OCI-LY3 (cell line): ENCODE measurements at regions not wholly inside any gene's neighbourhood (a gene's known extent, or its start where the extent isn't known, plus 50 kb on each side); places are given as distances from the start of the nearest gene placed in this dataset.
"Not testable (repeated sequence)": the region's sequence is repeated elsewhere in the genome, so short reads cannot be mapped to it uniquely, and the experiment has no call there.

Experiments used
- H2AFZ ChIP-seq: fragments of 200-600, 300-600 bp; shearing (Covaris generic); 2 replicates; pipeline ENCODE4 v1.6.0; 2014; ENCODE audit warnings: antibody characterized with exemption, low read depth, low read length
- H3K27ac ChIP-seq: fragments of 200-600, 300-600 bp; sonication (generic); 2 replicates; pipeline ENCODE4 v1.5.1; 2014; ENCODE audit warnings: mild to moderate bottlenecking, low read length, moderate library complexity, mixed read lengths
- H3K27me3 ChIP-seq: fragments of 200-600, 300-600 bp; sonication (generic); 2 replicates; pipeline ENCODE4 v1.6.1; 2014; ENCODE audit warnings: low read depth, low read length, mixed read lengths
- H3K36me3 ChIP-seq: fragments of 200-600, 300-600 bp; sonication (generic); replicated peaks from 2 replicates; pipeline ENCODE3; 2014; ENCODE audit warnings: low read depth, low read length, mixed read lengths
- H3K4me1 ChIP-seq: fragments of 300-600, 200-600 bp; sonication (generic); 2 replicates; pipeline ENCODE4 v1.6.1; 2014; ENCODE audit warnings: low read length, mixed read lengths
- H3K4me2 ChIP-seq: fragments of 200-600, 300-600 bp; sonication (generic); 2 replicates; pipeline ENCODE4 v1.6.1; 2014; ENCODE audit warnings: low read length, mixed read lengths
- H3K4me3 ChIP-seq: fragments of 300-600, 200-600 bp; sonication (generic); 2 replicates; pipeline ENCODE4 v1.5.1; 2014; ENCODE audit warnings: antibody characterized with exemption, mild to moderate bottlenecking, low read length, moderate library complexity
- H3K79me2 ChIP-seq: fragments of 300-600, 200-600 bp; shearing (Covaris generic); 2 replicates; pipeline ENCODE4 v1.6.1; 2014; ENCODE audit warnings: mild to moderate bottlenecking, low read length, mixed read lengths
- H3K9ac ChIP-seq: fragments of 300-600, 200-600 bp; shearing (Covaris generic); 2 replicates; pipeline ENCODE4 v1.6.0; 2014; ENCODE audit warnings: mild to moderate bottlenecking, low read length, moderate library complexity
- H3K9me3 ChIP-seq: fragments of 200-600, 300-600 bp; shearing (Covaris generic); 2 replicates; pipeline ENCODE4 v1.6.1; 2014; ENCODE audit warnings: low read length, mixed read lengths; ENCODE audit not compliant: insufficient read depth
- H4K20me1 ChIP-seq: fragments of 200-600, 300-600 bp; sonication (generic); 2 replicates; pipeline ENCODE4 v1.6.1; 2016; ENCODE audit warnings: low read length, mixed read lengths; ENCODE audit not compliant: insufficient read depth
- EZH2phosphoT487 ChIP-seq: fragments of 200-600 bp; shearing (Covaris generic); IDR thresholded peaks from 2 replicates; pipeline ENCODE4 v1.6.1; 2018; ENCODE audit warnings: antibody characterized with exemption, mixed run types, low read depth
- TF ChIP-seq, protein P1 (sequence below): fragments of 200-600, 300-600 bp; sonication (generic); IDR thresholded peaks from 2 replicates; pipeline ENCODE4 v1.5.1; 2014; ENCODE audit warnings: antibody characterized with exemption, low read length, low read depth

DNA sequence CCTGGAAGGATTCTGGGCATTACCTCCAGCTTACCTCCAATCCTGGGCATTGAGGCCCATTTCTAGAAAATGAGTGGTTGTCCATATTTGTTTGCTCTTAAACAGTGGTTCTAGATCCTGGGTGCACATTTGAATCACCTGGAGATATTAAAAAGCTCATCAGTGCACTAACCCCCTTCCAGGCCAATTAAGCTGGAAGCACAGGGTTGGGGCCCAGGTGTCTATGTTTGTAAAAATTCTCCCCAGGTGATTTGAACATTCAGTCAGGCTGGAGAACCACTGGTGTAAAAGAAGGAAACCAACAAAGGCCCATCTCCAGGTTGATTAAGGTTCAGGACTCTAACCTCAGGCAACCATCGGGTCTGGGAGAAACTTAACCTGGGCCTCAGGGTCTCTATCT lies 102.6 kb upstream of the NANOS1 start:
- no peaks in the 10 kb centered on the region for H3K36me3 ChIP-seq
- TF ChIP-seq, protein P1, sequence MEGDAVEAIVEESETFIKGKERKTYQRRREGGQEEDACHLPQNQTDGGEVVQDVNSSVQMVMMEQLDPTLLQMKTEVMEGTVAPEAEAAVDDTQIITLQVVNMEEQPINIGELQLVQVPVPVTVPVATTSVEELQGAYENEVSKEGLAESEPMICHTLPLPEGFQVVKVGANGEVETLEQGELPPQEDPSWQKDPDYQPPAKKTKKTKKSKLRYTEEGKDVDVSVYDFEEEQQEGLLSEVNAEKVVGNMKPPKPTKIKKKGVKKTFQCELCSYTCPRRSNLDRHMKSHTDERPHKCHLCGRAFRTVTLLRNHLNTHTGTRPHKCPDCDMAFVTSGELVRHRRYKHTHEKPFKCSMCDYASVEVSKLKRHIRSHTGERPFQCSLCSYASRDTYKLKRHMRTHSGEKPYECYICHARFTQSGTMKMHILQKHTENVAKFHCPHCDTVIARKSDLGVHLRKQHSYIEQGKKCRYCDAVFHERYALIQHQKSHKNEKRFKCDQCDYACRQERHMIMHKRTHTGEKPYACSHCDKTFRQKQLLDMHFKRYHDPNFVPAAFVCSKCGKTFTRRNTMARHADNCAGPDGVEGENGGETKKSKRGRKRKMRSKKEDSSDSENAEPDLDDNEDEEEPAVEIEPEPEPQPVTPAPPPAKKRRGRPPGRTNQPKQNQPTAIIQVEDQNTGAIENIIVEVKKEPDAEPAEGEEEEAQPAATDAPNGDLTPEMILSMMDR: no peak
- no peak for TF ChIP-seq EZH2phosphoT487

DNA sequence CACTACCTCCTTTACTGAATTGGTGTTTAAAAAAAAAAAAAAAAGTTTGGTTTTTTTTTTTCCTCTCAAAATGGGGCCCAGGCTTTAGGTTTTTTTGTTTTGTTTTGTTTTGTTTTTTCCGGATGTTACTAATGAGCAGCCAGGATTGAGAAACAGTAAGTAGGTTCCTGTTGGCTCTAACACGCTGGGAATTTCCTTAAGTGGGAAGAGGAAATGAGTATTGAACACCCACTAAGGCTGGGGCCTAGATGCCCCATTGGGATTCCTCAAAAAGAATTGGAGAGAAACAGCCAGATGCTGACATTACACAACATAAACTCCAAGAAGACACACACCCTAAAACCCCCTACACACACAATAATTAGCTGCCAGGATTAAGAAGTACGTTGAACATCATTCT lies 102.2 kb upstream of the NANOS1 start:
- no peaks in the 10 kb centered on the region for H3K4me1 ChIP-seq
- TF ChIP-seq, protein P1: no peak
- no peak for TF ChIP-seq EZH2phosphoT487
- H3K79me2 ChIP-seq: no peaks in the 10 kb centered on the region

More for the DNA sequence above, 102.6 kb upstream of the NANOS1 start:
- H3K4me1 ChIP-seq: no peaks in the 10 kb centered on the region
- no peak overlapping the region for H3K27ac ChIP-seq
- no peaks in the 10 kb centered on the region for H3K27me3 ChIP-seq
- H3K9ac ChIP-seq: no peak overlapping the region
- no peaks in the 10 kb centered on the region for H3K9me3 ChIP-seq
- no peaks in the 10 kb centered on the region for H3K79me2 ChIP-seq
- no peak overlapping the region for H3K4me2 ChIP-seq
- H3K4me3 ChIP-seq: no peak overlapping the region
- H4K20me1 ChIP-seq: no peaks in the 10 kb centered on the region
- no peak overlapping the region for H2AFZ ChIP-seq

DNA sequence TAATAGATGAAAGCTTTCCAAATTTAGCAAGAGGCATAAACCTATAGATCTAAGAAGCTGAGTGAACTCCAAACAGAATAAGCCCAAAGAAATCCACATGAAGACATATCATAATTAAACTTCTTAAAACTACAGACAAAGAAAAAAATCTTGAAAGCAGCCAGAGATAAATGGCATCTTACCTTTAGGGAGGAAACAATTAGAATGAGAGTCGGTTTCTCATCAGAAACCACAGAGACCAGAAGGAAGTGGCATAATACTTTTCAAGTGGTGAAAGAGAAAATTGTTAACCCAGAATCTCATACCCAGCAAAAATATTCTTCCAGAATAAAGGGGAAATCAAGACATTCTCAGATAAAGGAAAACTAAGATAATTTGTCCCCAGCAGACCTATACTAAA lies 98.9 kb upstream of the NANOS1 start:
- H3K4me3 ChIP-seq: no peak overlapping the region
- TF ChIP-seq EZH2phosphoT487: no peak
- TF ChIP-seq, protein P1: no peak
- H3K4me1 ChIP-seq: no peaks in the 10 kb centered on the region
- no peaks in the 10 kb centered on the region for H3K27me3 ChIP-seq
- H3K4me2 ChIP-seq: no peak overlapping the region
- no peak overlapping the region for H2AFZ ChIP-seq
- no peaks in the 10 kb centered on the region for H3K9me3 ChIP-seq
- H3K27ac ChIP-seq: no peak overlapping the region
- no peaks in the 10 kb centered on the region for H3K79me2 ChIP-seq
- H4K20me1 ChIP-seq: no peaks in the 10 kb centered on the region
- H3K36me3 ChIP-seq: no peaks in the 10 kb centered on the region
- no peak overlapping the region for H3K9ac ChIP-seq

More for the DNA sequence above, 102.2 kb upstream of the NANOS1 start:
- Histone ChIP-seq H3K4me2 (no peak overlapping the region), H2AFZ (no peak overlapping the region), H3K4me3 (no peak overlapping the region), H3K9ac (no peak overlapping the region), H3K27ac (no peak overlapping the region), H3K9me3 (no peaks in the 10 kb centered on the region), H3K36me3 (no peaks in the 10 kb centered on the region), H4K20me1 (no peaks in the 10 kb centered on the region), H3K27me3 (no peaks in the 10 kb centered on the region)

DNA sequence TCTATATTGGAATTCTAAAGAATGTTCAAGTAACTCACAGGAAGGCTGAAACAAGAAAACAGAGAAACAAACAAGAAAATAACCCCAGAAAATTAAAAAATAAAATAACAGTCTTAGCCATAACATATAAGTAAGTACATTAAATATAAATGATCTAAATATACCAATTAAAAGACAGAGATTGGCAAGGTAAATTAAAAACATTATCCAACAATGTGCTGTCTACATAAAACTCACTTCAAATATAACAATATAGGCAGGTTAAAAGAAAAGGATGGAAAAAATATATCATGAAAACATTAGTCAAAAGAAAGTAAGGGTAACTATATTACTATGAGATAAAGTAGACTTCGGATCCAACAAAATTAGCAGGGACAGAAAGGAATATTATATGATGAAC lies 98.1 kb upstream of the NANOS1 start:
- no peak overlapping the region for H3K27ac ChIP-seq
- TF ChIP-seq, protein P1: no peak
- TF ChIP-seq EZH2phosphoT487: no peak
- no peaks in the 10 kb centered on the region for H3K9me3 ChIP-seq
- no peaks in the 10 kb centered on the region for H3K36me3 ChIP-seq
- no peak overlapping the region for H2AFZ ChIP-seq
- H3K4me3 ChIP-seq: no peak overlapping the region
- H3K4me1 ChIP-seq: no peaks in the 10 kb centered on the region
- H3K4me2 ChIP-seq: no peak overlapping the region
- no peaks in the 10 kb centered on the region for H4K20me1 ChIP-seq
- no peaks in the 10 kb centered on the region for H3K27me3 ChIP-seq
- no peaks in the 10 kb centered on the region for H3K79me2 ChIP-seq
- no peak overlapping the region for H3K9ac ChIP-seq

DNA sequence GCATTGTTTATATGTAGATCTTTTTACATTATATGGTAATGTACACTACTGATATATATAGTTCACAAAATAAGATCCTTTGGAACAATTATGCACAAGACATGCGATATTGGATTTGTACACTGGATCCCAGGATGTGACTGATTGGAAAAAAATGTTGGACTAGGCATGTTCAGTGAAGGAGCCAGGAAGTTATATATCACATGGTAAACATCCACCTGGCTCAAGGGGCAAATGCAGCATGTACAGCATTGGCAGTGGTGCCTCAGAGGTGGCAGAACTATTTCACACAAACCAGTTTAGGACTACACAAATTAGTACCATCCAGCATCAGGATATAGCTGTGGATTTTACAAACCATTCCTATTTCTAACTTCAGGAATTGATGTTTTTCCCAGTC lies 97.4 kb upstream of the NANOS1 start:
- not testable (repeated sequence) for H3K9me3 ChIP-seq, H3K4me1 ChIP-seq, H2AFZ ChIP-seq, H3K9ac ChIP-seq, H3K4me2 ChIP-seq, H3K27me3 ChIP-seq, H3K4me3 ChIP-seq, H3K27ac ChIP-seq, H4K20me1 ChIP-seq, H3K36me3 ChIP-seq, H3K79me2 ChIP-seq
